IMR-90 (cell line): ENCODE measurements at regions not wholly inside any gene's neighbourhood (a gene's known extent, or its start where the extent isn't known, plus 50 kb on each side); places are given as distances from the start of the nearest gene placed in this dataset.

Experiments
- ATAC-seq: fragments of 200-7000 bp; cut with Tn5 transposase; 2 replicates; pipeline ENCODE4 v1.9.1; 2020; ENCODE audit warnings: low read depth, mild to moderate bottlenecking, moderate library complexity
- BruUV-seq: library from RNA; stranded (reverse); fragments of 400-500 nt; replicated peaks from 2 replicates; lab custom pipeline; 2021; lab: Mats Ljungman, UMichigan
- CTCF ChIA-PET: fragments of 300-600 bp; formaldehyde crosslinking; extraction: SDS; loops from one replicate; lab custom pipeline; 2021; ENCODE audit warnings: antibody characterized with exemption; lab: Yijun Ruan, JAX
- POLR2A ChIA-PET: fragments of 300-600 bp; sonication (Branson Sonifier 250); formaldehyde crosslinking; loops from one replicate; lab custom pipeline; 2022; ENCODE audit warnings: antibody characterized with exemption; ENCODE audit not compliant: unreplicated experiment; lab: Charles Lee
- DNase-seq: peaks from one replicate; pipeline ENCODE4 v3.0.0; 2013
- H2AFZ ChIP-seq: replicated peaks from 2 replicates; pipeline ENCODE3; 2013; ENCODE audit warnings: low read length, mild to moderate bottlenecking; ENCODE audit not compliant: poor library complexity
- H2AK5ac ChIP-seq: 2 replicates; pipeline ENCODE4 v1.6.1; 2013; ENCODE audit warnings: low read depth, low read length, inconsistent platforms
- H2AK9ac ChIP-seq: replicated peaks from 2 replicates; pipeline ENCODE3; 2013; ENCODE audit warnings: mild to moderate bottlenecking, low read depth, low read length, moderate library complexity; ENCODE audit not compliant: poor library complexity
- H2BK120ac ChIP-seq: 2 replicates; pipeline ENCODE4 v1.6.1; 2013; ENCODE audit warnings: low read depth, low read length, inconsistent platforms
- H2BK15ac ChIP-seq: 3 replicates; pipeline ENCODE4 v1.6.1; 2013; ENCODE audit warnings: low read depth, low read length, inconsistent platforms
- H2BK20ac ChIP-seq: 2 replicates; pipeline ENCODE4 v1.6.1; 2013; ENCODE audit warnings: low read depth, mild to moderate bottlenecking, inconsistent platforms, low read length, moderate library complexity
- H2BK5ac ChIP-seq: 2 replicates; pipeline ENCODE4 v1.6.1; 2013; ENCODE audit warnings: mild to moderate bottlenecking, low read depth, low read length, inconsistent platforms; ENCODE audit not compliant: poor library complexity, severe bottlenecking
- H3K14ac ChIP-seq: replicated peaks from 2 replicates; pipeline ENCODE4 v1.6.1; 2013; ENCODE audit warnings: low read depth, low read length, inconsistent platforms
- H3K18ac ChIP-seq: 2 replicates; pipeline ENCODE4 v1.6.1; 2013; ENCODE audit warnings: low read depth, low read length, control low read depth
- H3K23ac ChIP-seq: 2 replicates; pipeline ENCODE4 v1.6.1; 2013; ENCODE audit warnings: low read depth, low read length, inconsistent platforms
- H3K27ac ChIP-seq: 2 replicates; pipeline ENCODE4 v1.5.1; 2013; ENCODE audit warnings: mild to moderate bottlenecking, control low read depth, low read length; ENCODE audit not compliant: insufficient read depth
- H3K27me3 ChIP-seq: 2 replicates; pipeline ENCODE4 v1.6.1; 2013; ENCODE audit warnings: low read length; ENCODE audit not compliant: control insufficient read depth, insufficient read depth
- H3K36me3 ChIP-seq: 2 replicates; pipeline ENCODE4 v1.6.1; 2013; ENCODE audit warnings: low read length, mixed read lengths; ENCODE audit not compliant: control insufficient read depth, insufficient read depth
- H3K4ac ChIP-seq: 2 replicates; pipeline ENCODE4 v1.6.1; 2013; ENCODE audit warnings: low read depth, low read length, inconsistent platforms
- H3K4me1 ChIP-seq: 2 replicates; pipeline ENCODE4 v1.6.1; 2013; ENCODE audit warnings: low read length, mixed read lengths; ENCODE audit not compliant: control insufficient read depth, insufficient read depth
- H3K4me2 ChIP-seq: 2 replicates; pipeline ENCODE4 v1.6.1; 2013; ENCODE audit warnings: low read depth, mild to moderate bottlenecking, control low read depth, low read length, moderate library complexity
- H3K4me3 ChIP-seq: 2 replicates; pipeline ENCODE4 v1.5.1; 2013; ENCODE audit warnings: low read depth, mild to moderate bottlenecking, control low read depth, low read length, moderate library complexity; ENCODE audit not compliant: insufficient read depth
- H3K56ac ChIP-seq: 2 replicates; pipeline ENCODE4 v1.6.1; 2013; ENCODE audit warnings: low read length, inconsistent platforms; ENCODE audit not compliant: insufficient read depth; ENCODE audit errors: extremely low read depth
- H3K79me1 ChIP-seq, 2 experiments: 2 replicates each; pipeline ENCODE4 v1.6.1; 2013; ENCODE audit warnings: low read length in 2 of 2, inconsistent platforms in 1 of 2, low read depth in 1 of 2
- H3K9ac ChIP-seq: 2 replicates; pipeline ENCODE4 v1.6.1; 2013; ENCODE audit warnings: low read depth, low read length, control low read depth
- H3K9me1 ChIP-seq: 2 replicates; pipeline ENCODE4 v1.6.1; 2013; ENCODE audit warnings: low read length, inconsistent platforms; ENCODE audit not compliant: insufficient read depth
- H3K9me3 ChIP-seq: 2 replicates; pipeline ENCODE4 v1.6.1; 2013; ENCODE audit warnings: low read length; ENCODE audit not compliant: control insufficient read depth, insufficient read depth
- H4K20me1 ChIP-seq: 2 replicates; pipeline ENCODE4 v1.6.1; 2013; ENCODE audit warnings: low read length, inconsistent platforms; ENCODE audit not compliant: insufficient read depth
- H4K5ac ChIP-seq: 2 replicates; pipeline ENCODE4 v1.6.1; 2013; ENCODE audit warnings: mild to moderate bottlenecking, low read depth, low read length, control low read depth
- H4K8ac ChIP-seq, 2 experiments: 2 replicates each; pipeline ENCODE4 v1.6.1; 2013; ENCODE audit warnings: low read depth in 2 of 2, low read length in 2 of 2, control low read depth in 1 of 2, inconsistent platforms in 1 of 2
- H4K91ac ChIP-seq: 2 replicates; pipeline ENCODE4 v1.6.1; 2013; ENCODE audit warnings: low read depth, low read length, inconsistent platforms; ENCODE audit not compliant: insufficient read depth
- FOS ChIP-seq: fragments of 150-350 bp; IDR thresholded peaks from 2 replicates; pipeline ENCODE4 v1.6.1; 2016; ENCODE audit warnings: low read depth, low read length
- MAZ ChIP-seq: IDR thresholded peaks from 2 replicates; pipeline ENCODE4 v1.6.1; 2012; ENCODE audit warnings: low read depth, mild to moderate bottlenecking, low read length, improper control_type of control experiment, moderate library complexity, borderline replicate concordance
- RCOR1 ChIP-seq: IDR thresholded peaks from 2 replicates; pipeline ENCODE4 v1.6.1; 2012; ENCODE audit warnings: mild to moderate bottlenecking, low read length, improper control_type of control experiment; ENCODE audit not compliant: insufficient replicate concordance
- WGBS, 2 experiments: methylation state at CpG; one replicate each; pipeline versions ENCODE4 v1.1.5 to v1.1.7; 2013; ENCODE audit warnings: missing lambda C conversion rate in 2 of 2; ENCODE audit not compliant: insufficient read length in 1 of 2; ENCODE audit errors: extremely low coverage in 2 of 2; 5-methylcytosine and 5-hydroxymethylcytosine counted together
- dilution Hi-C: fragments of 300-500 bp; cut with HindIII; formaldehyde crosslinking; loops from one replicate; pipeline ENCODE4 v1.14.3; 2018; ENCODE audit warnings: low sequenced_read_pairs; ENCODE audit not compliant: unreplicated experiment
- in situ Hi-C: fragments of 300-500 bp; cut with MboI; formaldehyde crosslinking; loops from 3 replicates; pipeline ENCODE4 v1.14.3; 2019; ENCODE audit warnings: low sequenced_read_pairs, inconsistent platforms, mixed read lengths
- intact Hi-C: fragments of 100-400 bp; cut with micrococcal nuclease; formaldehyde crosslinking; loops from 2 replicates; pipeline ENCODE4 v1.10.0; 2022

DNA sequence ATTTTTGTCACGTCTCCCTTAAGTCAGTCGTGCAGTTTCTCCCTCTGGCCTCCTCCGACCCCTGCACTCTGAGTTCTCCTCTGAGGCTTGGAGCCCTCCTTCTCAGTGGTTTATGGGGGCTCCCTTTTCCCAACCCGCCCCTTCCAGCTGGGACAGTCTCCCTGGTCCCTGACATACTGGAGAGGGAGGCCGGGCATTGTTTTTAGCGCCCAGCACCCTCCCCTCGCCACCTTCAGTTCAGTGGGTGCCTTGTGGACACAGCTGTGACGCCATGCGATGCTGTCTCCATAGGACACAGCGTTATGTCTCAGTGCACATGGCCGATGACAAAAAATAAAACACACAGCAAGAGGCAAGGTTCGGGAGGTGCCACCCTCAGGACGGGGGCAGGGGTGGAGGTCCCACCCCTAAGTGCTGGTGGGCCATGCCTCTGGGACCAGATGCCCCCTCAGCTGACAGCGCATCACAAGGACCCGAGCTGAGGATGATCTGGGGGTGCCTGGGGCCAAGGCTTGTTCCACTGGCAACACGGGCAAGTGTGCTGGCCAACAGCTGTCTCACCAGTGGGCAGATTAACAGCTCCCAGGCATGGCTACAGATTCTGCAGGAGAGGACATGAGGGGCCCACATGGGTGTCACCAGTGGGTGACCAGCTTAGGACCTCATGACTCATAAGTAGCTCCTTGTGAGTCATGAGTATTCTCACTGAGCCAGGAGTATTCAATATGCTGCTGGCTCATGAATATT, 81.6 kb downstream of the PLXNA1 start:
- intact Hi-C loops (no loop called here), in situ Hi-C loops (no loop called here), dilution Hi-C loops (no loop called here)
- no peak overlapping the region for H3K9ac ChIP-seq
- no peaks in the 10 kb centered on the region for H3K9me3 ChIP-seq
- H3K27me3 ChIP-seq = peaks cover 22% of the 10 kb centered on the region
- no peak overlapping the region for H3K18ac ChIP-seq
- 88% methylated on average over 6 of the region's 16 CpGs; no CpG with 5 or more reads in 1 of the 2 experiments for WGBS, 2 experiments
- H3K56ac ChIP-seq = no peak overlapping the region
- no peak overlapping the region for H4K8ac ChIP-seq
- BruUV-seq = no TSS peak
- 0 out of 2 replicates have a peak, but pooled peaks cover 2% of the 10 kb centered on the region for H3K4me1 ChIP-seq
- ChIA-PET POLR2A (no interaction called here), CTCF (no interaction called here)
- no peak overlapping the region for H2BK120ac ChIP-seq
- no peak overlapping the region for H3K4me3 ChIP-seq
- no peak overlapping the region for H3K4ac ChIP-seq
- no peak overlapping the region for H3K27ac ChIP-seq
- no peak overlapping the region for H2AK9ac ChIP-seq
- TF ChIP-seq FOS = peak; percentile 54
- no peak for TF ChIP-seq RCOR1
- no peak for TF ChIP-seq MAZ
- H2BK5ac ChIP-seq = no peak overlapping the region
- H4K5ac ChIP-seq = no peak overlapping the region
- no peak overlapping the region for H4K91ac ChIP-seq
- no peak overlapping the region for H3K23ac ChIP-seq
- no peaks in the 10 kb centered on the region for H3K79me1 ChIP-seq
- no peak overlapping the region for H2BK20ac ChIP-seq
- H2BK15ac ChIP-seq = no peak overlapping the region
- no peak overlapping the region for H3K14ac ChIP-seq
- no peaks in the 10 kb centered on the region for H4K20me1 ChIP-seq
- no peak overlapping the region for H3K4me2 ChIP-seq
- peak overlapping the region; percentile 19 for H2AFZ ChIP-seq
- no peaks in the 10 kb centered on the region for H3K36me3 ChIP-seq
- peak; percentile 54 for DNase-seq
- no peaks in the 10 kb centered on the region for H3K9me1 ChIP-seq
- H2AK5ac ChIP-seq = no peak overlapping the region
- ATAC-seq = no peak; the same call in 1 of the 2 replicates
